ENCODE measurements at regions not wholly inside any gene's neighbourhood (a gene's known extent, or its start where the extent isn't known, plus 50 kb on each side); places are given as distances from the start of the nearest gene placed in this dataset.
"Not testable (repeated sequence)": the region's sequence is repeated elsewhere in the genome, so short reads cannot be mapped to it uniquely, and the experiment has no call there.

DNA sequence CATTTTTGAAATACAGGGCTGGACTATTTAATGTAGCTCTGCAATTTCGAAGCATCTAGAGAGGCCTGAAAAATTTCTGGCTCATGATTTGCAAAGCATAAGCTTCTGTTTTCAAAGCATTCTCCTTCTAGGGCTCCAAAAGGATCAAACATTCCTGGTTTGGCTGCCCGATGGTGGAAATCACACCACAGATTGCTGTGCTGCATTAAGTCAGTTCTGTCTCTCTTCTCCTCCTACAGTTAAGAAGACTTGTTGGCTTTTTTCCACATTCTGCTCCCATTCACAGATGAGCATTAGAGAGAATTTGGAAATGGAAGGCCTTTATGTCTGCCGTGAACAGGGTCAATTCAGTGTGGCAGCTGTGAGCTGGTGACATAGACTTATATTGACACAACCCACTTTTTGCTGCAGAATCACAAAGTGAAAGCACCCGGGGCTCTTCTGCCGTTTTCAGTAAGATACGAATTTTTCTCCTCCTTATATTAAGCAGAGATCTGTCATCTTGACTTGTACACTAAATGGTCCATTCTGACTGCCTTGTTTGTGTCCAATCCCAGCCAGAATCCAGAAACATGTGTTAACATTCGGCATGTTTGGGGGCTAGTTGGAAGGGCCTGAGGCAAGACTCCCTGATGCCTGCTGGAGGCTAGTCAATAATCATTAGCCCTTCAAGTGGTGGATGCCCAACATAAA lies 330.8 kb upstream of the DEFB112 start:
- 53 to 63% (median 58%) methylated on average over 7 of the region's 7 CpGs for WGBS, 3 donors

DNA sequence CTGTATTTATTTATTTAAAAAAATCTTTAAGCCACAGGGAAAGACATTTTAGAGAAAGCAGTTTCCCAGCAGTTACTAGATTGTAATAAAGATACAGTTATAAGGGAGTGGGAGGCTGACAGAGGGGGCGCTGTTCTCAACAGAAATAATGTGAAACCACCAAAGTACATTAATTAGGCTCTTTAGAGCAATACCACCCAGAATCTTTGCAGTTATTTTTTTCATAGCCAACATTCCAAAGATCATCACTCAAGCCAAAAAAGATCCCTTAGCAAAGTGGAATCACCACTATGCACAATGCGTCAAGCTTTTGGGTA lies 331.3 kb upstream of the DEFB112 start:
- peaks cover 0 to 4% of the 10 kb centered on the region in 2 donors for H3K9me3 ChIP-seq (ENCODE audit: control insufficient read depth in 2 of 2, insufficient read depth in 1 of 2, low read depth in 1 of 2, low read length in 1 of 2)
- no peak for FAIRE-seq
- no peak for DNase-seq
- no peaks in the 10 kb centered on the region for H3K27me3 ChIP-seq (ENCODE audit: control insufficient read depth in 3 of 3, insufficient read depth in 3 of 3, low read length in 3 of 3)
- no peak overlapping the region for H3K4me3 ChIP-seq (ENCODE audit: low read depth in 1 of 3, low read length in 3 of 3)
- H3K27ac ChIP-seq (ENCODE audit: low read depth in 1 of 3, low read length in 2 of 3), result no peak overlapping the region
- WGBS, 3 donors, result 42 to 49% (median 48%) methylated on average over 2 of the region's 2 CpGs
- H3K4me1 ChIP-seq (ENCODE audit: control insufficient read depth in 3 of 3, insufficient read depth in 2 of 3, low read depth in 1 of 3, low read length in 2 of 3), result no peaks in the 10 kb centered on the region
- H3K36me3 ChIP-seq (ENCODE audit: control insufficient read depth in 3 of 3, insufficient read depth in 2 of 3, low read depth in 1 of 3, low read length in 3 of 3), result no peaks in the 10 kb centered on the region

More for the DNA sequence above, 330.8 kb upstream of the DEFB112 start:
- Histone ChIP-seq H3K4me1 (ENCODE audit: control insufficient read depth in 3 of 3, insufficient read depth in 2 of 3, low read depth in 1 of 3, low read length in 2 of 3) (no peaks in the 10 kb centered on the region), H3K27ac (ENCODE audit: low read depth in 1 of 3, low read length in 2 of 3) (no peak overlapping the region), H3K27me3 (ENCODE audit: control insufficient read depth in 3 of 3, insufficient read depth in 3 of 3, low read length in 3 of 3) (no peaks in the 10 kb centered on the region), H3K4me3 (ENCODE audit: low read depth in 1 of 3, low read length in 3 of 3) (no peak overlapping the region), H3K36me3 (ENCODE audit: control insufficient read depth in 3 of 3, insufficient read depth in 2 of 3, low read depth in 1 of 3, low read length in 3 of 3) (no peaks in the 10 kb centered on the region), H3K9me3 (ENCODE audit: control insufficient read depth in 2 of 2, insufficient read depth in 1 of 2, low read depth in 1 of 2, low read length in 1 of 2) (peaks cover 0 to 6% of the 10 kb centered on the region in 2 donors)
- DNase-seq (no peak), FAIRE-seq (no peak)

DNA sequence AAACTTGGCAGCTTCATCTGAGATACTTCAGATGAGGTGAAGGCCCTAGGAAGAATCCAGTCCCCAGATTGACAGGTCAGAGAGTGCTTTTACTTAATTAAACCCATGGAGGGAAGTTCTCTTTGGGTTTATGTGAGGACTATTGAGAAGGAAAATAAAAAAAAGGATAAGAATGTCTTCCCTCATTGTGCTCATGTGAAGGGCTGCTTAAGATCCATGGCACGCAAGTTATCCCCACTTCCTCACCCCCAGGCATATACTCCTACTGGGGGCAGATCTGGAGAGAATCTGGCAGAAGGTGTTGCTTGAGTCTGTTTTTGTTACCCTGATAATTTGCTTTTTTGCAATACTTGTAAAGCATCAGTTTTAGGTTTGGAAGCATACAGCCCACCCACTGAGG lies 322.9 kb upstream of the TFAP2D start:
- no peak overlapping the region for H3K4me3 ChIP-seq (ENCODE audit: low read depth in 1 of 3, low read length in 3 of 3)
- H3K9me3 ChIP-seq (ENCODE audit: control insufficient read depth in 2 of 2, insufficient read depth in 1 of 2, low read depth in 1 of 2, low read length in 1 of 2), result no peaks in the 10 kb centered on the region
- no peaks in the 10 kb centered on the region for H3K4me1 ChIP-seq (ENCODE audit: control insufficient read depth in 3 of 3, insufficient read depth in 2 of 3, low read depth in 1 of 3, low read length in 2 of 3)
- no peak for DNase-seq
- WGBS, 3 donors, result 86 to 90% (median 88%) methylated on average over 1 of the region's 1 CpG
- H3K27ac ChIP-seq (ENCODE audit: low read depth in 1 of 3, low read length in 2 of 3), result no peak overlapping the region
- H3K27me3 ChIP-seq (ENCODE audit: control insufficient read depth in 3 of 3, insufficient read depth in 3 of 3, low read length in 3 of 3), result no peaks in the 10 kb centered on the region
- FAIRE-seq, result no peak
- no peaks in the 10 kb centered on the region for H3K36me3 ChIP-seq (ENCODE audit: control insufficient read depth in 3 of 3, insufficient read depth in 2 of 3, low read depth in 1 of 3, low read length in 3 of 3)

DNA sequence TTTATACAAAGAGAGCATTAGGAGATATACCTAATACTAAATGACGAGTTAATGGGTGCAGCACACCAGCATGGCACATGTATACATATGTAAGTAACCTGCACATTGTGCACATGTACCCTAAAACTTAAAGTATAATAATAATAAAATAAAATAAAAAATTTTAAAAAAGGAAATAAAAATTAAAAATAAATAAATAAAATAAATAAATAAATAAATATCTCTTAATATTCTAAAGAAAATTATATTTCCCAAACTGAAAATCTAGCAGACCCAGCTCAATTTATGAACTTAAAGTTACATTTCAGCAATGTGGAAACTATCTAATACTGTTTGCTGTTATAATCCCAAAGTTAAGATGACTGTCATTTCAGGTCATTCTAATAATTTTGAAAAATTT lies 319.2 kb upstream of the TFAP2D start:
- not testable (repeated sequence) for H3K36me3 ChIP-seq (ENCODE audit: control insufficient read depth in 3 of 3, insufficient read depth in 2 of 3, low read depth in 1 of 3, low read length in 3 of 3); H3K4me1 ChIP-seq (ENCODE audit: control insufficient read depth in 3 of 3, insufficient read depth in 2 of 3, low read depth in 1 of 3, low read length in 2 of 3); DNase-seq; H3K27ac ChIP-seq (ENCODE audit: low read depth in 1 of 3, low read length in 2 of 3); H3K4me3 ChIP-seq (ENCODE audit: low read depth in 1 of 3, low read length in 3 of 3); FAIRE-seq; H3K27me3 ChIP-seq (ENCODE audit: control insufficient read depth in 3 of 3, insufficient read depth in 3 of 3, low read length in 3 of 3); H3K9me3 ChIP-seq (ENCODE audit: control insufficient read depth in 2 of 2, insufficient read depth in 1 of 2, low read depth in 1 of 2, low read length in 1 of 2)
- 77 to 92% (median 87%) methylated on average over 1 of the region's 1 CpG for WGBS, 3 donors

DNA sequence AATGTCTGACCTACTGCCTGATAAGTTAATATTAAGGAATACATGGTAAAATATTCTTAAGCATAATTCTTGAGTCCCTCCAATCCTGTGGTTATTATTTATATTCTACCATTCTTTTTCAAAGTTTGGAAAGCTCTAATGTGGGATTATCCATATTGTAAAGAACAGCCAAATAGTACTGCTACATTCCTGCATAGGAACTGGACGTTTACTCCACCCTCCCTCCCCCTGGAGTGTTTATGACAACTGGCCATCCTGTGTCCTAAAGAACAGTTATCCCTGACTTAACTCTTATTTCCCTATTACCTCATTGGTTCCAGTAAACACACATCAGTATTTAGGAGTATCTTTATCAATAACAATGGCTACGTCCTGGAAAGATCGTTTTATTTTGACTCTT lies 308.7 kb upstream of the TFAP2D start:
- no peak for FAIRE-seq
- H3K27me3 ChIP-seq (ENCODE audit: control insufficient read depth in 3 of 3, insufficient read depth in 3 of 3, low read length in 3 of 3), result no peaks in the 10 kb centered on the region
- no peaks in the 10 kb centered on the region for H3K9me3 ChIP-seq (ENCODE audit: control insufficient read depth in 2 of 2, insufficient read depth in 1 of 2, low read depth in 1 of 2, low read length in 1 of 2)
- no peaks in the 10 kb centered on the region for H3K36me3 ChIP-seq (ENCODE audit: control insufficient read depth in 3 of 3, insufficient read depth in 2 of 3, low read depth in 1 of 3, low read length in 3 of 3)
- no peak overlapping the region for H3K27ac ChIP-seq (ENCODE audit: low read depth in 1 of 3, low read length in 2 of 3)
- no peaks in the 10 kb centered on the region for H3K4me1 ChIP-seq (ENCODE audit: control insufficient read depth in 3 of 3, insufficient read depth in 2 of 3, low read depth in 1 of 3, low read length in 2 of 3)
- no peak for DNase-seq
- WGBS, 3 donors, result 48 to 55% (median 50%) methylated on average over 3 of the region's 3 CpGs
- no peak overlapping the region for H3K4me3 ChIP-seq (ENCODE audit: low read depth in 1 of 3, low read length in 3 of 3)

DNA sequence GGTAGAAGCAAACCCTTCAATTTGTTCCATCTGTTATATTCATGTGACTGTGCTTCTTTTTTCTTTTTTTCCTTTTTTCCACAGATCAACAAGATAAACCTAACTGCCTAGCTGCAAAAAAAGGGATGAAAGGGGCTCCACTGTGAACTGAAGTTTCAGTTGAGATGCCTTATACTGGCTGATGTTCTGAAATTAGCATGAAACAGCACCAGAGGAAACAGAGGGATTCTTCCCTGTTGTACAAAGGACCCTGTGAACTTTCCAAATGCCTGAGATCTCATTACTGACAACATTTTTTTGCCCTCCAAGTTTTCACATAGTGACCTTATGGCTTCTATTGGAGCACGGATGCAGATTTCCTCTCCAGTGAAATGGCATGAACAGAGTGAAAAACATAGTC lies 302.7 kb upstream of the TFAP2D start:
- 54 to 65% (median 56%) methylated on average over 1 of the region's 1 CpG for WGBS, 3 donors
- H3K4me1 ChIP-seq (ENCODE audit: control insufficient read depth in 3 of 3, insufficient read depth in 2 of 3, low read depth in 1 of 3, low read length in 2 of 3), result no peaks in the 10 kb centered on the region
- H3K27me3 ChIP-seq (ENCODE audit: control insufficient read depth in 3 of 3, insufficient read depth in 3 of 3, low read length in 3 of 3), result no peaks in the 10 kb centered on the region
- DNase-seq, result no peak
- no peaks in the 10 kb centered on the region for H3K9me3 ChIP-seq (ENCODE audit: control insufficient read depth in 2 of 2, insufficient read depth in 1 of 2, low read depth in 1 of 2, low read length in 1 of 2)
- FAIRE-seq, result no peak
- no peak overlapping the region for H3K27ac ChIP-seq (ENCODE audit: low read depth in 1 of 3, low read length in 2 of 3)
- no peaks in the 10 kb centered on the region for H3K36me3 ChIP-seq (ENCODE audit: control insufficient read depth in 3 of 3, insufficient read depth in 2 of 3, low read depth in 1 of 3, low read length in 3 of 3)
- H3K4me3 ChIP-seq (ENCODE audit: low read depth in 1 of 3, low read length in 3 of 3), result no peak overlapping the region

DNA sequence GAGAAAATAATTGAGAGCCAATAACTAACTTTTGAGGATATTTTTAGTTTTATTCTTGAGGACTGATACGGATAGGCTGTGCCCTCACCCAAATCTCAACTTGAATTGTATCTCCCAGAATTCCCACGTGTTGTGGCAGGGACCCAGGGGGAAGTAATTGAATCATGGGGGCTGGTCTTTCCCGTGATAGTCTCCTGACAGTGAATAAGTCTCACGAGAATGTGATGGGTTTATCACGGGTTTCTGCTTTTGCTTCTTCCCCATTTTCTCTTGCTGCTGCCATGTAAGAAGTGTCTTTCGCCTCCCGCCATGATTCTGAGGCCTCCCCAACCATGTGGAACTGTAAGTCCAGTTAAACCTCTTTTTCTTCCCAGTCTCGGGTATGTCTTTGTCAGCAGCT lies 292.3 kb upstream of the TFAP2D start:
- H3K9me3 ChIP-seq (ENCODE audit: control insufficient read depth in 2 of 2, insufficient read depth in 1 of 2, low read depth in 1 of 2, low read length in 1 of 2); H3K27ac ChIP-seq (ENCODE audit: low read depth in 1 of 3, low read length in 2 of 3); DNase-seq; H3K4me1 ChIP-seq (ENCODE audit: control insufficient read depth in 3 of 3, insufficient read depth in 2 of 3, low read depth in 1 of 3, low read length in 2 of 3); H3K4me3 ChIP-seq (ENCODE audit: low read depth in 1 of 3, low read length in 3 of 3); H3K27me3 ChIP-seq (ENCODE audit: control insufficient read depth in 3 of 3, insufficient read depth in 3 of 3, low read length in 3 of 3); H3K36me3 ChIP-seq (ENCODE audit: control insufficient read depth in 3 of 3, insufficient read depth in 2 of 3, low read depth in 1 of 3, low read length in 3 of 3); FAIRE-seq: not testable (repeated sequence)
- WGBS, 3 donors, result 76 to 82% (median 81%) methylated on average over 8 of the region's 8 CpGs

DNA sequence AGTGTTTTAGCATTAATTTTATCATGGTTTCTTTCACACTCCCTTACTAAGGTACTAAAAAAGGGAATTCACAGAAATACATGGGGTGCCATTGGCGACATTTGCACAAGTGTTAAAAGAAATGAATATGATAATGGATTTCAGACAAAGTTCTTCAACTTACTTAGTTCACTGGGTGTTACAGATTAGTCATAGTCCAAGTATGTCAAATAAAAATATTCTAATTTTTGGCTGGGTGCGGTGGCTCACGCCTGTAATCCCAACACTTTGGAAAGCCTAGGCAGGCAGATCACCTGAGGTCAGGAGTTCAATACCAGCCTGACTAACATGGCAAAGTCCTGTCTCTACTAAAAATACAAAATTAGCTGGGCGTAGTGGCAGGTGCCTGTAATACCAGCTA lies 286.1 kb upstream of the TFAP2D start:
- DNase-seq (no peak), FAIRE-seq (no peak)
- no peak overlapping the region for H3K4me3 ChIP-seq (ENCODE audit: low read depth in 1 of 3, low read length in 3 of 3)
- no peak overlapping the region for H3K27ac ChIP-seq (ENCODE audit: low read depth in 1 of 3, low read length in 2 of 3)
- H3K36me3 ChIP-seq (ENCODE audit: control insufficient read depth in 3 of 3, insufficient read depth in 2 of 3, low read depth in 1 of 3, low read length in 3 of 3), result no peaks in the 10 kb centered on the region
- no peaks in the 10 kb centered on the region for H3K4me1 ChIP-seq (ENCODE audit: control insufficient read depth in 3 of 3, insufficient read depth in 2 of 3, low read depth in 1 of 3, low read length in 2 of 3)
- no peaks in the 10 kb centered on the region for H3K9me3 ChIP-seq (ENCODE audit: control insufficient read depth in 2 of 2, insufficient read depth in 1 of 2, low read depth in 1 of 2, low read length in 1 of 2)
- 79 to 91% (median 80%) methylated on average over 4 of the region's 4 CpGs for WGBS, 3 donors
- H3K27me3 ChIP-seq (ENCODE audit: control insufficient read depth in 3 of 3, insufficient read depth in 3 of 3, low read length in 3 of 3), result no peaks in the 10 kb centered on the region

DNA sequence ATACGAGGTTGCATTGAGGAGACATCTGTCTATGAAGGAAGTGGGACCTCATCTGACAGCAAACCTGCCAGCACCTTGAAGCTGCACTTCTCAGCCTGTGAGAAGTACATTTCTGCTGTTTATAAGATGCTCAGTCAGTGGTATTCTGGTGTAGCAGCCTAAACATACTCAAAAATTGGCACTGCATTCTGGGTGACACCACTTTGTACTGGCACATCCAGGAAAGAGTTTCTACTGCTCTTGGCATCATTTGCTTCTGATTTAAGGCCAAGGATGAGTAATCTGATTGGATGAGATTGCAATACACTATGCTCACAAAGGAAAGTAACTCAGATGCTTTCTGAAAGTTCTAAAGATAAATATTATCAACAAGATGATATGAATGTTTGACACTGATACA lies 275.4 kb upstream of the TFAP2D start:
- H3K4me1 ChIP-seq (ENCODE audit: control insufficient read depth in 3 of 3, insufficient read depth in 2 of 3, low read depth in 1 of 3, low read length in 2 of 3), result no peaks in the 10 kb centered on the region
- H3K27me3 ChIP-seq (ENCODE audit: control insufficient read depth in 3 of 3, insufficient read depth in 3 of 3, low read length in 3 of 3), result no peaks in the 10 kb centered on the region
- no peak for FAIRE-seq
- 43 to 75% (median 56%) methylated on average over 1 of the region's 1 CpG for WGBS, 3 donors
- no peak overlapping the region for H3K4me3 ChIP-seq (ENCODE audit: low read depth in 1 of 3, low read length in 3 of 3)
- H3K27ac ChIP-seq (ENCODE audit: low read depth in 1 of 3, low read length in 2 of 3), result no peak overlapping the region
- no peaks in the 10 kb centered on the region for H3K36me3 ChIP-seq (ENCODE audit: control insufficient read depth in 3 of 3, insufficient read depth in 2 of 3, low read depth in 1 of 3, low read length in 3 of 3)
- DNase-seq, result no peak
- H3K9me3 ChIP-seq (ENCODE audit: control insufficient read depth in 2 of 2, insufficient read depth in 1 of 2, low read depth in 1 of 2, low read length in 1 of 2), result no peaks in the 10 kb centered on the region

Measured in small intestine (tissue), 7 donors.